Naive thymus-derived CD4-positive, alpha-beta T cell (primary cell): ENCODE measurements at regions not wholly inside any gene's neighbourhood (a gene's known extent, or its start where the extent isn't known, plus 50 kb on each side); places are given as distances from the start of the nearest gene placed in this dataset.

Source experiments
- ATAC-seq: fragments of 150-1000 bp; cut with Tn5 transposase; 2 replicates; pipeline ENCODE4 v1.10.0; 2021; ENCODE audit warnings: mild to moderate bottlenecking, moderate library complexity
- CTCF ChIA-PET: fragments of 350-600 bp; sonication (Branson Sonifier 250); formaldehyde crosslinking; loops from one replicate; lab custom pipeline; 2021; ENCODE audit warnings: antibody characterized with exemption; lab: Charles Lee
- POLR2A ChIA-PET: fragments of 350-600 bp; sonication (Branson Sonifier 250); formaldehyde crosslinking; loops from one replicate; lab custom pipeline; 2021; ENCODE audit warnings: antibody characterized with exemption, inconsistent platforms; lab: Charles Lee
- DNase-seq, 9 donors: peaks; one replicate each; pipeline versions ENCODE4 v3.0.0 to v3.0.0-alpha.2; 2020 to 2022; ENCODE audit warnings: mixed read lengths in 1 of 9
- H3K27ac ChIP-seq: one replicate; pipeline ENCODE4 v1.7.0; 2013; ENCODE audit warnings: mild to moderate bottlenecking, low read depth, low read length, moderate library complexity
- H3K27me3 ChIP-seq, 2 donors: one replicate each; pipeline ENCODE4 v1.7.0; 2013; ENCODE audit warnings: low read length in 2 of 2, mild to moderate bottlenecking in 2 of 2, moderate library complexity in 2 of 2; ENCODE audit not compliant: control insufficient read depth in 2 of 2, insufficient read depth in 2 of 2
- H3K36me3 ChIP-seq, 3 experiments: 1 replicate in 2 of 3; 2 replicates in 1 of 3; pipeline ENCODE4 v1.7.0; 2013; ENCODE audit warnings: low read length in 3 of 3, mild to moderate bottlenecking in 3 of 3, moderate library complexity in 1 of 3; ENCODE audit not compliant: insufficient read depth in 3 of 3, control insufficient read depth in 2 of 3
- H3K4me1 ChIP-seq, 2 donors: one replicate each; pipeline ENCODE4 v1.7.0; 2013; ENCODE audit warnings: low read length in 2 of 2, mild to moderate bottlenecking in 2 of 2, moderate library complexity in 1 of 2; ENCODE audit not compliant: control insufficient read depth in 2 of 2, insufficient read depth in 2 of 2
- H3K4me3 ChIP-seq: 2 replicates; pipeline ENCODE4 v1.7.0; 2013; ENCODE audit warnings: mild to moderate bottlenecking, low read length
- H3K9me3 ChIP-seq, 3 experiments: 1 replicate in 2 of 3; 2 replicates in 1 of 3; pipeline ENCODE4 v1.7.0; 2013; ENCODE audit warnings: low read length in 3 of 3; ENCODE audit not compliant: control insufficient read depth in 2 of 3
- H3K27ac Mint-ChIP-seq, 9 donors: one replicate each; pipeline ENCODE4 v1.8.0; 2020 to 2022; ENCODE audit warnings: mixed read lengths in 9 of 9, mild to moderate bottlenecking in 8 of 9, moderate library complexity in 5 of 9, inconsistent platforms in 2 of 9
- H3K27me3 Mint-ChIP-seq, 5 donors: one replicate each; pipeline ENCODE4 v1.8.0; 2021 to 2022; ENCODE audit warnings: mixed read lengths in 5 of 5, mild to moderate bottlenecking in 1 of 5
- H3K36me3 Mint-ChIP-seq, 5 donors: one replicate each; pipeline ENCODE4 v1.8.0; 2020 to 2022; ENCODE audit warnings: mixed read lengths in 5 of 5, mild to moderate bottlenecking in 3 of 5, inconsistent platforms in 1 of 5
- H3K4me1 Mint-ChIP-seq, 7 donors: one replicate each; pipeline ENCODE4 v1.8.0; 2020 to 2022; ENCODE audit warnings: mixed read lengths in 7 of 7, mild to moderate bottlenecking in 3 of 7, inconsistent platforms in 1 of 7
- H3K4me3 Mint-ChIP-seq, 10 donors: one replicate each; pipeline ENCODE4 v1.8.0; 2020 to 2022; ENCODE audit warnings: mild to moderate bottlenecking in 10 of 10, mixed read lengths in 10 of 10, moderate library complexity in 6 of 10, inconsistent platforms in 2 of 10
- H3K9me3 Mint-ChIP-seq, 11 donors: one replicate each; pipeline ENCODE4 v1.8.0; 2020 to 2022; ENCODE audit warnings: mixed read lengths in 11 of 11, mild to moderate bottlenecking in 4 of 11, inconsistent platforms in 1 of 11, moderate library complexity in 1 of 11
- intact Hi-C, 2 donors: fragments of 100-400 bp; cut with micrococcal nuclease; formaldehyde crosslinking; loops; one replicate each; pipeline ENCODE4 v1.15.1; 2023

DNA sequence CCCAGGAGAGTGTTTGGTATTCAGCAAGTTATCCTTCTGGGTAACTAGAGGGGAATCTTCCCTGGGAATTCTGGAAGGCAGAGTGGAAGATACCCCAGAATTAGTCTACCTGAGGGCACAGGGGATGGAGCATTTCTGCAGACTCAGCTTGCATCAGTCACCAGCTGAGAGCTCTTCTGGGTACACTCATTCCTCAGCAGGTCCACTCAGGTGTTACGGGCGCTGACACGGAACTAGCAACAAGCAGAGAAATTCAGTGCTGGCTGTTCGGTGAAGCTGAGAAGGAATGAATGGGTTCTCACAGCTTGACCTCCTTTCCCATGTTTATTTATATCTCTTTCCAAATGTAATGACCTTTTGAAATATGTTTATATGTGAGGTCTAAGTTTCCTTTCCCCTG lies 106.0 kb upstream of the PNPLA4 start:
- Histone ChIP-seq H3K27ac (no peak overlapping the region), H3K36me3 (no peaks in the 10 kb centered on the region), H3K4me1 (no peaks in the 10 kb centered on the region), H3K9me3 (no peaks in the 10 kb centered on the region), H3K4me3 (no peak overlapping the region), H3K27me3 (no peaks in the 10 kb centered on the region)
- DNase-seq (no peak), ATAC-seq (no peak)
- intact Hi-C loops = no loop called here
- Mint-ChIP-seq H3K4me3 (no peak overlapping the region), H3K27ac (no peak overlapping the region), H3K4me1 (peaks cover 0 to 19% (median 11%) of the 10 kb centered on the region in 7 donors), H3K27me3 (no peaks in the 10 kb centered on the region), H3K36me3 (no peaks in the 10 kb centered on the region), H3K9me3 (no peaks in the 10 kb centered on the region)
- ChIA-PET CTCF (interaction anchor here (0.5 kb wide), 1 partner anchor 20 kb away, joined by 4 read pairs; no protein-coding TSS in a partner anchor), POLR2A (no interaction called here)

GRCh38 chrX:8030361-8030760 lies 103.1 kb upstream of the PNPLA4 start:
- Histone ChIP-seq H3K4me3 (no peak overlapping the region), H3K27ac (no peak overlapping the region), H3K9me3 (no peaks in the 10 kb centered on the region), H3K4me1 (no peaks in the 10 kb centered on the region), H3K27me3 (no peaks in the 10 kb centered on the region), H3K36me3 (no peaks in the 10 kb centered on the region)
- no peak overlapping the region for H3K27ac Mint-ChIP-seq
- ChIA-PET CTCF (no interaction called here), POLR2A (no interaction called here)
- H3K4me1 Mint-ChIP-seq = peaks cover 0 to 2% (median 0%) of the 10 kb centered on the region in 7 donors
- H3K4me3 Mint-ChIP-seq = no peak overlapping the region
- DNase-seq (no peak), ATAC-seq (no peak)
- peaks cover 0 to 4% (median 0%) of the 10 kb centered on the region in 11 donors for H3K9me3 Mint-ChIP-seq
- intact Hi-C loops = no loop called here
- H3K36me3 Mint-ChIP-seq = peaks cover 0 to 4% (median 3%) of the 10 kb centered on the region in 5 donors
- H3K27me3 Mint-ChIP-seq = no peaks in the 10 kb centered on the region

- Histone ChIP-seq H3K9me3 (no peaks in the 10 kb centered on the region), H3K27ac (no peak overlapping the region), H3K4me1 (no peaks in the 10 kb centered on the region), H3K27me3 (no peaks in the 10 kb centered on the region), H3K4me3 (no peak overlapping the region), H3K36me3 (no peaks in the 10 kb centered on the region)
- H3K4me1 Mint-ChIP-seq = peaks cover 0 to 2% (median 0%) of the 10 kb centered on the region in 7 donors
- H3K9me3 Mint-ChIP-seq = peaks cover 0 to 6% (median 0%) of the 10 kb centered on the region in 11 donors
- DNase-seq (no peak), ATAC-seq (no peak)
- peaks cover 0 to 4% (median 4%) of the 10 kb centered on the region in 5 donors for H3K36me3 Mint-ChIP-seq
- no peak overlapping the region for H3K4me3 Mint-ChIP-seq
- POLR2A ChIA-PET = no interaction called here
- CTCF ChIA-PET = no interaction called here
- intact Hi-C loops = no loop called here
- H3K27me3 Mint-ChIP-seq = no peaks in the 10 kb centered on the region
- H3K27ac Mint-ChIP-seq = no peak overlapping the region
Observed at GRCh38 chrX:8027827-8028226, 100.6 kb upstream of the PNPLA4 start.

- POLR2A ChIA-PET = no interaction called here
- no peaks in the 10 kb centered on the region for H3K4me1 ChIP-seq
- H3K27me3 ChIP-seq = no peaks in the 10 kb centered on the region
- no peak for DNase-seq
- Mint-ChIP-seq H3K36me3 (peaks cover 0 to 4% (median 4%) of the 10 kb centered on the region in 5 donors), H3K27ac (no peak overlapping the region), H3K4me1 (peaks cover 0 to 2% (median 0%) of the 10 kb centered on the region in 7 donors), H3K9me3 (peaks cover 0 to 6% (median 0%) of the 10 kb centered on the region in 11 donors), H3K27me3 (no peaks in the 10 kb centered on the region), H3K4me3 (no peak overlapping the region)
- H3K4me3 ChIP-seq = no peak overlapping the region
- CTCF ChIA-PET = no interaction called here
- no peak for ATAC-seq
- intact Hi-C loops = no loop called here
- no peak overlapping the region for H3K27ac ChIP-seq
- H3K36me3 ChIP-seq = no peaks in the 10 kb centered on the region
- H3K9me3 ChIP-seq = no peaks in the 10 kb centered on the region
Observed at GRCh38 chrX:8025705-8026104, 98.5 kb upstream of the PNPLA4 start.

DNA sequence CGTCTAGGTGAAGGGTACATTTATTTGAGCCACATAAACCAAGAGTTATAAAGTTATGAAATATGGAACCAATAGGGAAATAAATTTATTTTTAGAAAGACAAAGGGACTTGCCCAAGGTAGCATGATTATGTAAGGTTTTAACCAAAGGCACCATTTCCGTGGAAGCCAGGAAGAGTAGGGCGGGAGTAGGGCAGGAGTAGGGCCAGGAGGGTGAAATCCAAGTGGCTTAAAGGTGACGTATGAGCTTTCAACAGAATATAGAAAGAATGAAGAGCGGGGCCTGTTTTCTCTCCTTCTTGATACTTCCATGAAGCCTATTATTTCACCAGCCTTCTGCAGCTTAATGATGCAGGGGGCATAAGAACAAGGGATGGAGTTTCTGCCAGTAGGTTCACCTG lies 91.7 kb upstream of the PNPLA4 start:
- Mint-ChIP-seq H3K4me3 (no peak overlapping the region), H3K4me1 (no peaks in the 10 kb centered on the region), H3K27ac (no peak overlapping the region), H3K9me3 (peaks cover 0 to 1% (median 0%) of the 10 kb centered on the region in 11 donors), H3K27me3 (no peaks in the 10 kb centered on the region), H3K36me3 (peaks cover 0 to 9% (median 0%) of the 10 kb centered on the region in 5 donors)
- no peak overlapping the region for H3K4me3 ChIP-seq
- H3K4me1 ChIP-seq = no peaks in the 10 kb centered on the region
- no peaks in the 10 kb centered on the region for H3K27me3 ChIP-seq
- no peaks in the 10 kb centered on the region for H3K36me3 ChIP-seq
- intact Hi-C loops = no loop called here
- CTCF ChIA-PET = no interaction called here
- ATAC-seq = no peak
- no peak for DNase-seq
- H3K9me3 ChIP-seq = no peaks in the 10 kb centered on the region
- POLR2A ChIA-PET = no interaction called here
- H3K27ac ChIP-seq = no peak overlapping the region

DNA sequence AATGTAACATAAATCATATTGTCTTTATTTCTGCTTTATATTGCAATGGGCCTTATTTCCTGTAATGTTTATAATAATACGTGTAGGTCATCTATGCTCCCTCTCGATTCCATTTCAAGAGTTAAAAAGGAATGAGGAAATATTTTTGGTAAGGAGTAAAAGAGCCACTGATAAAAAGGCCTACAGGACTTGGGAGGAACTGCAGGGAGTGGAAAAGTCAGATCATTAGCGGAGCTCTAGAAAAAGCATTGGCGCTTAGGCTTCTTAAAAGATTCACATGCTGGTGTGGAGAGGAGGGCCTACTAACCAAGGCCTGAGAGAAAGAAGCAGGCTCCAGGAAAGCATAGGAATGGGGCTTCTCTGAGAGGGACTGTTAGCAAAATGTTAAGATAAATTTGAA lies 82.9 kb upstream of the PNPLA4 start:
- Histone ChIP-seq H3K4me1 (no peaks in the 10 kb centered on the region), H3K4me3 (no peak overlapping the region), H3K27ac (no peak overlapping the region), H3K36me3 (no peaks in the 10 kb centered on the region), H3K27me3 (no peaks in the 10 kb centered on the region), H3K9me3 (no peaks in the 10 kb centered on the region)
- Mint-ChIP-seq H3K9me3 (no peaks in the 10 kb centered on the region), H3K27ac (no peak overlapping the region), H3K27me3 (no peaks in the 10 kb centered on the region), H3K4me1 (peaks cover 0 to 5% (median 0%) of the 10 kb centered on the region in 7 donors), H3K4me3 (no peak overlapping the region), H3K36me3 (no peaks in the 10 kb centered on the region)
- intact Hi-C loops = no loop called here
- ATAC-seq (no peak), DNase-seq (no peak)
- ChIA-PET POLR2A (no interaction called here), CTCF (no interaction called here)

DNA sequence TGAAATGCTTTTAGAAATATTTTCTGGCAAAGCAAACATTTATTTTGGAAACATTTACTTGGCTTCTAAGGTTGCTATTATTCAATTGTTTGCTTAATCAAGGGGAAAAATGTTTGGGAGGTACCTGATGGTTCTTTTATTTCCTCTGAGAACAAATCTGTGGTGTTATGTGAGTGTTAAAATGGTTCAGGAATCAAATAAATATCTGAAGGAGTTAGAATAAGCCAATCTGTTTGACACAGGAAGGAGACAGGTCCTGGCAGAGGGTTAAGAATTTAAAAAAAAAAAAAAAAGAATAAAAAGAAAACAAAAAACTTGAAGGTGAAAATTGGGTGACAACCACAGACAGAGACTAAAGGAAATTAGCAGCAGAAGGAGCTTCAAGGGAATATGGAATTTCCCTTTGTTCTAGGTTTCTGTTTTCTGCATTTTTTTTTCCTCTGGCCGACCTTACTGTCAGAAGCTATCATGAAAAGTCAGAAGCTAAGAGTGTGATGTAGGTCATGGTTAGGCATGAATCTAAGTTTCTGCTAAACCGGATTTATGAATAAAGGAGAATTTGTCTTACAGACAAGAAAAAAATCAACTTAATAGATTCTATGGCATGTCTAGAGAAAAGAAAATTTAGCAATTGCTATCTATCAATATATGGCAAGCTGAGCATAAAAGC lies 78.6 kb upstream of the PNPLA4 start:
- Histone ChIP-seq H3K9me3 (no peaks in the 10 kb centered on the region), H3K36me3 (no peaks in the 10 kb centered on the region), H3K4me3 (no peak overlapping the region), H3K4me1 (no peaks in the 10 kb centered on the region), H3K27ac (no peak overlapping the region), H3K27me3 (no peaks in the 10 kb centered on the region)
- H3K4me3 Mint-ChIP-seq = no peak overlapping the region
- POLR2A ChIA-PET = no interaction called here
- ATAC-seq = no peak
- CTCF ChIA-PET = no interaction called here
- intact Hi-C loops = no loop called here
- no peaks in the 10 kb centered on the region for H3K36me3 Mint-ChIP-seq
- H3K27ac Mint-ChIP-seq = no peak overlapping the region
- no peak for DNase-seq
- no peaks in the 10 kb centered on the region for H3K9me3 Mint-ChIP-seq
- H3K27me3 Mint-ChIP-seq = no peaks in the 10 kb centered on the region
- H3K4me1 Mint-ChIP-seq = peaks cover 0 to 5% (median 0%) of the 10 kb centered on the region in 7 donors
